ENCODE measurements at regions not wholly inside any gene's neighbourhood (a gene's known extent, or its start where the extent isn't known, plus 50 kb on each side); places are given as distances from the start of the nearest gene placed in this dataset.
"Not testable (repeated sequence)": the region's sequence is repeated elsewhere in the genome, so short reads cannot be mapped to it uniquely, and the experiment has no call there.

DNA sequence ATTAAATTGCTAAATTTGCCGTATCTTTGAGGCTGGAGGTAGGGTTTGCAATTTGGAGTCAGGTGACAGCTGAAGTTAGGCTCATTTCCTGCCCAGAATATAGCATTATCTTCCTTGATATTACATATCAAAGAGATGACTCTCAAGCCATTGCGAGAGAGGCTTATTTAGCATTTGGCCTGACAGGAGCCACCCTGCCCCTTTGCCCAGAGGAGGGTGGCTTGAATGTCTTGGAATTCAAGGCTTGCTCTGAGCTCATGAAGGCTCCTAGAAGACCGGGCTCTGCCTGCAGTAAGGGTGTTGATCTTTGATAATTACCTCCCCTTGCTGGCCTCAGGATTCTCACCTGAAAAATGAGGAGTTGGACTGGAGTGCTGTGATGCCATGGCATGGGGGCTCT is 251.4 kb upstream of the C2CD4B start:
- DNase-seq, result no peak

DNA sequence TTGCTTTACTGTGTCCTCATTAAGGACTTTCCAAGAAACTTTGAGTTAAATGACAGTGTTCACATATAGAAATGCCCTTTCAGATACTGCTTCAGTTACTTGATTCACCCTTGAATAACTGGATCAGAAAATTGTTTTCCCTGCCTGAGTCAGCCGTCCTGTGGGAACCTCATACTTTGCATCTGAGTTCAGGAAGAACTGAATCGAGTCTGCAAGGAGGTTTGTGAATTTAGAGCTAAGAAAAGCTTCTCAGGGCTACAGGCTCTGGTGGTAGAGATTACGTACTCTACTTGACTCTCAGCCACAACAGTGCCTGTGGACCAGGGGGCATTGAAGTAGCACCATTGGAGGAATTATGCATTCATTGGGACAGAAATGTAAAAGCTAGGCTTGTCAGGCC is 252.4 kb upstream of the C2CD4B start:
- DNase-seq, result no peak

DNA sequence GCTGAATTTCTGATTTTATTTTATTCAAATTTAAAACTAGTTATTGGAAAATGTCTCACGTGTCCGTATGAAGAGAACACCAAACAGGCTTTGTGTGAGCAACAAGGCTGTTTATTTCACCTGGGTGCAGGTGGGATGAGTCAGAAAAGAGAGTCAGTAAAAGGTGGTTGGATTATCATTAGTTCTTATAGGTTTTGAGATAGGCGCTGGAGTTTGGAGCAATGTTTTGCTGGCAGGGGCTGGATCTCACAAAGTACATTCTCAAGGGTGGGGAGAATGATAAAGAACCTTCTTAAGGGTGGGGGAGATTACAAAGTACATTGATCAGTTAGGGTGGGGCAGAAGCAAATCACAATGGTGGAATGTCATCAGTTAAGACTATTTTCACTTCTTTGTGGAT is 253.4 kb upstream of the C2CD4B start:
- DNase-seq, result not testable (repeated sequence)

DNA sequence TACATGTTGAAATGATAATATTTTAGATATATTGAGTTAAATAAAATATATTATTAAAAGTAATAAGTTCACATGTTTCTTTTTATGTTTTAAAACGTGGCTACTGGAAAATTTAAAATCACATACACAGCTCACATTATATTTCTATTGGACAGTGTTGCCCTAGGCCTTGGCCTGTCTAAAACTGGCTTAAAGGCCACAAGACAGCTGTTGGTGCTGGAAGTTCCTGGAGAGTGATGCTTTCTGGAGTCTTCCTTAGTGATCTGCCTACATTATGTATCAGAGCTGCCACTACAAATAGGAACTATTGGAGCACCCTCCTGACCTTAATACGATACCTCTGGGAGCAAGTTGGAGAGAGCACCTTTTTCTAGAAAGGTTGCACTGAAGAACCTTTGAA is 254.1 kb upstream of the C2CD4B start:
- DNase-seq, result no peak

DNA sequence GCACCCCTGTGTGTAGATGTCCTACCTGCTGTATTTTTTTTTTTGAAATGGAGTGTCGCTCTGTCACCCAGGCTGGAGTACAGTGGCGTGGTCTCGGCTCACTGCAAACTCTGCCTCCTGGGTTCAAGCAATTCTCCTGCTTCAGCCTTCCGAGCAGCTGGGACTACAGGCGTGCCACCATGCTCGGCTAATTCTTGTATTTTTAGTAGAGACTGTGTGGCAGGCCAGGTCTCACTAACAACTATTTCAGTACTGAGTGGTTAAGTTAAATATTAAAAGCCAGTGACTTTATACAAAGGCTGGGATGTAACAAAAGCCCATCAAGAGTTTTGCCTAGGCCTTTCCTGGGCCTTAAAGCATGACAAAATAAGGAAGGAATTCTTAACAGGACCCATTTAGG is 255.3 kb upstream of the C2CD4B start:
- not testable (repeated sequence) for DNase-seq

DNA sequence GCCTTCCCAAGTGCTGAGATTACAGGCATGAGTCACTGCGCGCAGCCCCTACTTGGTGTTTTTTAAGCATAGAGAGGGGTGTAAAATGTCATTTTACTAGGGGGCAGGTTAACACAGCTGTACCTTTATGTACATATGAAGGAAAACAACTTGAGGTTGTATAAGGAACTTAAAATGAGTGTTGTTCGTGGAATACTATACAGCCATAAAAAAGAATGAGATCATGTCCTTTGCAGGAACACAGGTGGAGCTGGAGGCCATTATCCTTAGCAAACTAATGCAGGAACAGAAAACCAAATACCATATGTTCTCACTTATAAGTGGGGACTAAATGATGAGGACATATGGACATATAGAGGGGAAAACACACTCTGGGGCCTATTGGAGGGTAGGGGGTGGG is 256.2 kb upstream of the C2CD4B start:
- no peak for DNase-seq

DNA sequence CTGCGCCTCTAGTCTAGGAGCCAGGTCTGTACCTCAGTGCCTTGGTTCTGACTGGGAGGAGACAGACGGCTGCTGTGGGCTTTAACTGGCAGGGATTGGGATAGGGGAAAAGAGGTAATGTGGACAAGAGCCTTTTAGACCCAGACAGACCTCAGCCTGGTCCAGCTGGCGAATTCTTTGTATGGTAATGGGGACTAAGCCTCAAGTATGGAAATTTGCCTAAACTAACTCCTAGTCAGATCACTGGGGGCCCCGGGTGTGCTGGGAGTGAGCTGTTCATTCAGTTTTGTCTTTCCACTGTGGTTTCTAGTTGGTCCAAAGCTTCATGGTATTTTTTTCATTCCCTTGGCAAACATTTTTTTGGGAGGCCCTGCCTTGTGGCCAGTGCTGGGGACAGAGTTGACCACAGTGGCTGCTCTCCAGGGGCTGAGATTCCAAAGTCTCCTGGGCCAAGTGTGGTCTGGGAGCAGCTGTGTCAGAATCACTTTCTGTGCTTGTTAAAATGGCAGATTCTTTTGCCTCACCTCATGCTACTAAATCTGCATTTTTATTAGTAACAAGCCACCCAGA is 261.4 kb upstream of the C2CD4B start:
- no peak for DNase-seq

DNA sequence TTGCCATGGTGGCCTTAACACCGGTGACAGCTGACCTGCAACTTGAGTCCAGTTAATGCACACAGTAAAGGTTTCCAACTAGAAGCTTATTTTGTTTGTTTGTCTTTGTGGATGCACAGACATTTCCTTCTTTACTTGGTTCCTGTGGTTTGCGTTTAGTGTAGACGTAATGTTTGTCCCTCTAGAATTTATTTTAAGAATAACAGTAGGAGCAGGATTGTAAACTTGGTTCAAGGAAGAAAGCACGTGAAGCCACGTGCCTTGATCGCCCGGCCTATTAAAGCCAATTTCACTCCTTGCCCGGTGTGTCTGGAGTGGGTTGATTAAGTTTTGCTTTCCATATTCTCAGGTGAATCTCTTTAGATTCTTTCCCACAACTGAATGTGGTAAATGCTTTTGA is 263.2 kb upstream of the C2CD4B start:
- no peak for DNase-seq

DNA sequence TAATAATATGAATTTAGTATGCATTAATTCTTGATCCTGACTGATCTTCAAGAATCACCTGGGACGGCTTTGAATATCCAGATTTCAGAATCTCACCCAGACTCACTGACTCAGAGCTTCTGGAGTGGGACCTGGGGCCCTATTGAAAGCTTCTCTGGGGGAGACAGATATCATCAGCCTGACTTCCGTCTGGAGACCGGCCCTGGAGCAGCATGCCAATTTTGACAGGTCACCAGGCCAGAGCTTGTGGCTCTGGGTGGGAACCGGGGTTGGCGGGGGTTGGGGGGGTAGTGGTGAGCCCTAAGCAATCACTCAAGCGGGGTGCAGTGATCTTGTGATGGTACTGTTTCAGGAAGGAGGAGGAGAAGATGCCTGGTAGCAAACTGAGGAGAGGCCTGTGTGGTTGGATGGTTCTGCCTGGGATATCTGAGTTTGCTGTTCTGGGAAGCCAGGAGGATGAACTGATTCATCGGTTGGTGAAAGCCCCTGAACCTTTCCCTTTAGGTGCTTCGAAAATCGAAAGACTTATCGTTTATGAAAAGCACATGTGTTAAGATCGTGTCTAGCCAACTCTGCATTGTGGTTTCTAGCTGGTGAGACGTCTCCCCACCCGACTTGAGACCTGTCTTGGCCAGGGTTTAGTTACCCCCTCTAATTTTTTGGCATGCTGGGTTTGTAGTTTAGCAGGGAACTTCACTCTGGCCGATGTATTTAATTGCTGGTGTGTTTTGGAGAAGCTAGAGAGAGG is 263.9 kb upstream of the C2CD4B start:
- no peak for DNase-seq

DNA sequence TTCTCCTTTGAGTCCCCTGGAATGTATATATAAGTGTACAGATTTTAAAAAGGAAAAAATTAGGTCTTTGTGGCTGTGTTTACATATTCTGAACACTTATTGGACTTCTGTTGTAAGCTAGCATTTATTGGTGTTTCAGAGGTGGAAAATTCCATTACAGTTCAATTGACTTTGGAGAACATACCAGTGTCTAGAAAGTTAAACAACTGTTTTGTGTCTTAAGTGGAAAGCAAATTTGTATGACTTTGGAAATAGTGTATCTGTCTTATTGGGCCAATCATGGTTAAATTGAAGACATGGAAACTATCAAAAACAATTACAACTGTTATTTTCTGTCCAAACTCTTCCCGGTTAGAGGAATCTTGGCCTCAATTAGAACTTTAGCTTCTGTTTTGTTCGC is 265.0 kb upstream of the C2CD4B start:
- no peak for DNase-seq

DNA sequence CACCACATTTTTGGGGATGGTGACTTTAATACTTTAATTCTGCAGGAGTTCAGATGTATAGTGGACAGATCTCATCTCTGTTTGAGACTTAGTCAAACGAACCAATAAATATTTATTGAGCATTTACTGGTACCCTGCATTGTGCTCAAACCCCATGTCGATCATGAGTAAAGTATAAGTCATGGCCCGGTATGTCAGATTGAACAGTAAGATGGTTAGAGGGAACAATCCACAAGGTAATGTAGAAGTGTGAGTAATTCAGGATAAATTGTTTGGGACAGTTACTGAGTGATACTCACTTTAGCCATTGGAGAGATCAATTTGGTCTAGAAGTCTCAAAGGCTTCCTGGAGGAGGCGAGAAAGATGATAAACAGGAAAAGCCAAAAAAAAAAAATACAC is 265.5 kb upstream of the C2CD4B start:
- no peak for DNase-seq

DNA sequence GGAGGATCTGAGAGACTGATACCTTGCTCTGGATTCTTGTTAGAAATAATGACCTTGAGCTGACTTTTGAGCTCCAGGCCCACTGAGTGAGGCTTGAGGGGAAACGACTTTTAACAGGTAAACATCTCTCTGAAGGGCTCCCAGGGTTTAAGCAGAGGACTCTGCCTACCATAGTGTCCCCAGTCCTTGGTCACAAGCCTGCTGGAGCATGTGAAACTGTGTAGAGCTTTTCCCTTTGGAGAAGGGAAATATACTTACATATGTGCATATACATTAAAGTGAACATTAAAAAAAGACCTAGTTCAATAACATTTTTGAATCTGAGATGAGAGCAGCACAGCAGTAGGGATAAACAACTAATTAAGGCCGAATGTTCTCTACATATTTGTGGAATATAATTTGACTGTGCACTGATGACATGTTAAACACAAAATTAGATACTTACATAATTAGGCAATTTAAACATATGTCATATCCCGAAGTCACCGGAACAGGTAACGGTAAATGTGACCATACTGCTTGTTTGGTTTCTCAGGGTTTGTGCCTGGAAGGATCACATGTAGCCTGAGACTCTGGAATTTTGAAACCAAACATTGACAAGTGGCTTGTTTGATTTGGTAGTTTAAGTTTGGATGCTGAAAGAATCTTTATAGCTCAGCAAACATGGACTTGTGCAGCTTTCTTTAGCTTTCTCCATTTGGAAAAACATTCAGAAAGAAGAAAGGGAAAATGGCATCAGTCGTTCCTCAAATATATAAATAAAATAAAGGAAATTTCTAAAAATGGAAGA is 266.1 kb upstream of the C2CD4B start:
- DNase-seq, result no peak

DNA sequence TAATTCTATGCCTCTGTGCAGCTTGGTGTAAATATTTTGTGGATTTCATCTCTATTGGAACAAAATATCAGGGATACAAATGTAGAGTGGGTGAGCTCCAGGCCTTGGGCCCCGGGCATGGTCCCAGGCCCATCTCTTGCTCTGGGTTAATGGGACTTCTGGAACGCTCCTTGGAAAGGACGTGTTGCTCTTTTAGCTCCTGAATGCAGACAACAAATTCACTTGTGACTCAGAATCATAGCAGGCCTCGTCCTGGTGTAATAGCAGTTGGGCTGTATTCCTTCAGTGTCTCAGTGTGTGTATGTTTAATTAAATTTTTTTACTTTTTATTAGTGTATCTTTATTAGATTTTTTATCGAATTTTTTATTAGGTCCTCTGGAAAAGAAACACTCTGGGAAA is 266.7 kb upstream of the C2CD4B start:
- no peak for DNase-seq

DNA sequence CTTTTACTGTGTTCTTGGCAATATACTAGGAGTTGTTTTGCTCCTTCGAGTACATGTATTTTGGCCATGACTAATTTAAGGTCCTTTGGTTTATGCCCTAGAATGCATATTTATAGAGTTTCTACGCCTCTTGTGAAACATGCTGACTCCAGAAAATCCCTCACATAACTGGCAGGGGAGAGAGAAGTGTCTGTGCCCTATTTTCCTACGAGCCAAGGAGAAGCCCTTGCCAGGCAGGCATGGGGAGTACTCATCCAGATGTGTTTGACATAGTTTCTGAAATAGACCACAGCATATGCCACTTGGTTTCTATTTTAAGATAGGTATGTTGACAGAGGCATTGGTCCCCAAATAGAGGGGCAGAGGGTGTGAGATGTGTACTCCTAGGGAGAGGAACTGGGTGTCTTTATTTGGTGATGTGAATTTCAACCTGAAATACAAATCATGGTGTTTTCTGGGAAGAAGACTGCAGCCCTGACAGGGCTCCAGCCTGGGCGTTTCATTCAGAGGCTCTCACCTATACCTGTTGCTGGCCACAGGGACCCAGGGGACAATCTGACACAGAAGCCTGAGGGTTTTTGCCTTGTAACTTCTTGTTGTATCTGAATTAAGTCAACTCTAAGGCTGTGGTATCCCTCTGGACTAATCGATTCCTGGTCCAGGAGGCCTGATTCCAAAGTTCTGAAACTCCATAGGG is 267.8 kb upstream of the C2CD4B start:
- no peak for DNase-seq

DNA sequence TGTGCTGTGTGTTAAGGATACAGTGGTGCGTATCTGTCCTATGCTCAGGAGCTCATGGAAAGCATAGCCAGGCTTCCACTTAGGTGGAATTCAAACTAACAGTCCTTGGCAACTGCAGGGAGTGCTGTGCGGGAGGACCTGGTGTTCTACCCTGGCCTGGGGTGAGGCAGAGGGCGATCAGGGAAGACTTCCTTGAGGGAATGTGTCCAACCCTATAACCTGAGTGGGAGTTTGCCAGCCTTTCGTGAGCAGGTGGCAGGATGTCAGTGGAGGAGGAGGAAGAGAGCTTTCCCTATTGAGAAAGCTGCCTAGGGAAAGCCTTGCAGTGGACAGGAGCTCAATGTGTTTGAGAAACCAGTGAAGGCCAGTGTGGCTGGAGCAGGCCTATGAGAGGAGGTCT is 271.1 kb upstream of the C2CD4B start:
- DNase-seq, result no peak

DNA sequence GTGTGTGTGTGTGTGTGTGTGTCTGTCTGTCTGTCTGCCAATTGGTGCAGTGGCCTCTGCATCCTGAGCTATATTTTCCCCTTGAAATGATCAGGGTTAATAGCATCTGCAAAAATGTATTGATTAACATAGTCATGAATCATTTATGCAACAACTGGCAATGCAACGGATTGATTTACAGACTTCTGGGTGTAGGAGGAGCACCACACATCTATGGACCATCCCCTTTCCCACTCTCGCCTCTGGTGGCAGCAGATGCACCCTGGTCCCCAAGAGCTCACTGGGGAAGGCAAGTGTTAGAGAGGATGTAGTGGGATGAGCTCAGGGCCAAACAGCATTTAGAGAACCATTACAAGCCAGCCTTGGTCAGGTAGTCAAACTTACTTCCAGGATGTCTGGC is 272.7 kb upstream of the C2CD4B start:
- DNase-seq, result no peak

DNA sequence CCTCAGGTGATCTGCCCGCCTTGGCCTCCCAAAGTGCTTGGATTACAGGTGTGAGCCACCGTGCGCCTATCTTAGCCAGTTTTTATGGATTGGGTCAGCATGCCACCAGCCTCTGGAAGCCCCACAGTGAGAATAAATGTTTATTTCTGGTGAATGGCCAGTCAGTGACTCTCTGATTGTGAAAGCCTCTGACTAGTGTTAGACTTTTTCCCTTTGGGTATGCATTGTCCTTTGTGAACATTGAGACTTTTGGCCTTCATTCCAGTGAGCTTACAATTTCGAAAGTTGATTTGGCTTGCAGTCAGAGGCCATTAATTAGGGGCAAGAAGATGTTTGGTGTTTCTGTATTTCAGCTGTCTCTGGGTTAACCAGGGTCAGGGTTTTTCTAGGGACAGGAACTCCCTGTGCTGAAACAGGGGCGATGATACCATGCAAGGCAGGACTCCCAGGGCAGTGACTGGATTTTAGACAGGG is 274.5 kb upstream of the C2CD4B start:
- DNase-seq, result no peak

DNA sequence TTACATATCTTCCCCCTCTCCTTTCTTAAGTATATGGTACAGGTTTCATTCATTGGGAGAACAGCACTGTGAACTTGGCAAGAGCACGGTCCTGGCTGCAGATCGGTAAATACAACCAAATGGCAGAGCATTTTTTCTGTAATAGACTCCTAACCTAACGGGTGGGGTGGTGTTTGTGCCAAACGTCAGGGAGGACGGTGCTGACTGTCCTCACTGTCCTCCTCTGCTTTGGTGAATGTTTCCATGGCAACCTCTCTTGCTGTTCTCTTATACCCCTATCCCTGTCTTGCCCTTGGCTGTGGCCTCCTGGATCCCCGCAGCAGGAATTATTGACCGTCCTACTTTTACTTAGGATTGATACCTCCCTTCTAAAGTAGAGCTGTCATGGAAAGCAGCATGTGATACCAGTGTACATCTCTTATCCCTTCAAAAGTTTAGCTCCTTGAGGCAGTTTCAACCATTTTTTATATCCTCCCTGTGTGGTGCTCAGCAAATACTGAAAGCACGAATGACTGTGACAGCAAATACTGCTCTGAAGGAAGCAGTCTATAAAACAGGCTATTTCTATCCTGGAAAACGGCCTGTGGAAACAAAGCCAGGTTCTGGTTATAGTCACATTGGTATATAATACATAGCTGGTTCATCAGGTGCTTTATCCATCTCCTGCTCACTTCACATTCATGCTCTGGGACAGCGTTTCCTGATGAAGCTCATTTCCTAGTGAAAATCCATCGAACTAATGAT is 275.4 kb upstream of the C2CD4B start:
- no peak for DNase-seq

DNA sequence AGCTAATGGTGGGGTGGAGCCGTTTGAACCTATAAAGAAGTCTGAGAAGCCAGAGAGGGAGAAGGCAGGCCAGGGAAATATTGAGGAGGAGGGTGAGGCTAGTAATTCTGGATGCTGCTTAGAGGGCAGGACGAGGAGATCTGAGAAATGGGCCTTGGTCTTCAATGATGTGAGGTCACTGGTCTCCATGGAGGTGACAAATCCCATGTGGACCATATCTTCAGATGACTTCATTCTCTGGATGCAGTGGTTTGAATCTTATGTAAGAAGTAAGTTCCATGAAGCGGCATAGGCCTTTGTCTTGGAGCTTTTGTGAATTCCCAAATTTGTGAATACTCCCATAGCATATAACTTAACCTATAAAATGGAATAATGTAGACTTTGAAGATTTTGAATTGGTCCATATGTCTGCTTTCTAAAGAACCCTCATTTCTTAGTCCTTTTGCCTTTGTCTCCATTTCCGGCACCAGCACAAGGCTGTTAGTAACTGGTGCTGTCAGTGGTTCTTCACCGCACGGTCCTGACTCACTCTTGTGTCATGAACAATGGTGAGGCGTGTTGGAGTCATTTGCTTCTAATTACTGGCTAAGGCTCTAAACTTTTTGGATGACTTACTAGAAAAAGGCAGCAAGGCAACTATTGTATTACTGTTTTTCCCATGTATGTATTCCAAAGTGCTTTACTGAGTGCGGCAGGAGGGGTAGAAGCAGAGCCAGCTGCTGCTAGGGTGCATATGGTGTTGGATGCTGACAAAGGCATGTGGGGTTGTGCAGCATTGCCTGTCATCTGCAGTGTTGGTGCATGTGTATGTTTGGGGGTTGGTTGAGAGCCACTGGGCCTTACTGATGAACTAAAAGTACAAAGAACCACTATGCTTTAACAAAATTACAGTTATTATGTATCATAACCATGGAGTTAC is 279.3 kb upstream of the C2CD4B start:
- no peak for DNase-seq

DNA sequence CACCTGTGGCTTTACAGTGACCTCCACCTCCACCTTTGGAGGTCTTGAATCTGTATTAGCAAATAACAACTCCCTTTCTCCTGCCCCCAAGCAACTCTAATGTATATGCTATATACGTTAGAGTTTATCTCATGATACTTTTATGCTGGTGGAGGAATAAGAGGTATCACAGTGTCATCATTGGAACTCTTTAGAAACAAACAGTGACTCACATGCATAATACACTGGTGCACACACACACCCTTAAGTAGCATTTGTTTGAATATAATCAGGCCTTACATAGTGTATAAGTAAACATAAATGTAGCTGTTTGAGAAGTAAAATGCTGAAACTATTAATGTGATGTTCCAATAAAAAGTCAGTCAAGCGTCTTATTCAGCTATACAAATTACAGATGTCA is 280.2 kb upstream of the C2CD4B start:
- no peak for DNase-seq

DNA sequence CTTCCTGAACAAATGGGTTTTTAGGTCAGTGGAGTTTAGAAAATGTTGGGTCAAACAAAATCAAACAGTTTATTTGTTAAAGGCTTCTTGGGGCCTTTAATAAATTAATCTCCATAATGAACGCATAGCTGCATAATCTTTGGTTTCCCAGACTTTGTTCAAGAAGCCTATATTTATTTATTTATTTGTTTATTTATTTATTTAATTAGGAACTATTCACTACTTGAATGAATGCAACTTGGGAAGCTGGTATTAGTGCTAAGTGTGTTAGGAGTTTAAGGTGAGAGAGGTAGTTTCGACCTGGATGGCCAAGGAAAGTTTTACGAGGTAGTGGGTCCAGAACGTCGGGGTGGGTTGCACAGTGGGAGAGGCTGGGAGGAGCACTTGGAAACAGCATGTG is 281.9 kb upstream of the C2CD4B start:
- no peak for DNase-seq

DNA sequence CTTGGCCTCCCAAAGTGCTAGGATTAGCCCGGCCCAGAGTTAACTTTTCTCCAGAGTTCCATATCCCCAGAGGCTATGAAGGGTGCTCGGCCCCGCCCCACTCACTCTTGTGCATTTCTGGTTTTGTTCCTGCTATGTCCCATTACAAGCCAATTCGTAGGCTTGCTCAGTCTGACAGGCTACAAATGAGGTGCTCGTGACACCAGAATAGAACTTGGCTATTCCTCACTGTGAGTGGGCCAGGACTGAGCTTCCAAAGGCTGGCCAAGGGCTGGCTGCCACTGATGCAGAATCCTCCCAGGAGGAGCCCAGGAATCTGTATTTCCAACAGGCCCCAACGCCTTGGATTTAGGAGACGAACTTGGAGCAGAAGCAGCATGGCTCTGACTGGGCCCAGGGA is 282.7 kb upstream of the C2CD4B start:
- no peak for DNase-seq

All from activated CD4-positive, alpha-beta T cell treated with anti-CD3 and anti-CD28 coated beads, Interleukin-2, Interleukin-6, amounts not matched to agents 100 ng/mL and 50 ng/mL, durations not matched to agents 16 hours and 8 hours (primary cell).